Left lung (tissue), 4 donors: ENCODE measurements at regions not wholly inside any gene's neighbourhood (a gene's known extent, or its start where the extent isn't known, plus 50 kb on each side); places are given as distances from the start of the nearest gene placed in this dataset.

Experiments
- ATAC-seq: fragments of 200-7000 bp; cut with Tn5 transposase; one replicate; pipeline ENCODE4 v1.9.1; 2020; ENCODE audit warnings: moderate library complexity
- DNase-seq, 4 donors: peaks; one replicate each; pipeline ENCODE4 v3.0.0-alpha.2; 2013 to 2020
- H3K27ac ChIP-seq, 2 donors: fragments of 200-600 bp; sonication (generic) in 1 of 2; one replicate each; pipeline versions ENCODE4 v1.5.0 to v1.8.0; 2020 to 2021
- H3K27me3 ChIP-seq, 2 donors: fragments of 200-600 bp; sonication (generic) in 1 of 2; one replicate each; pipeline versions ENCODE4 v1.5.0 to v1.8.0; 2020 to 2021
- H3K36me3 ChIP-seq, 2 donors: fragments of 200-600 bp; sonication (generic) in 1 of 2; one replicate each; pipeline versions ENCODE4 v1.5.0 to v1.8.0; 2020 to 2021
- H3K4me1 ChIP-seq, 2 donors: fragments of 200-600 bp; one replicate each; pipeline ENCODE4 v1.8.0; 2021
- H3K4me3 ChIP-seq, 2 donors: fragments of 200-600 bp; sonication (generic) in 1 of 2; one replicate each; pipeline versions ENCODE4 v1.5.0 to v1.8.0; 2020 to 2021; ENCODE audit warnings: mild to moderate bottlenecking in 1 of 2
- H3K9me3 ChIP-seq, 2 donors: fragments of 200-600 bp; sonication (generic) in 1 of 2; one replicate each; pipeline versions ENCODE4 v1.5.0 to v1.8.0; 2020 to 2021
- CTCF ChIP-seq, 2 donors: fragments of 200-600 bp; sonication (generic) in 1 of 2; IDR thresholded peaks; one replicate each; pipeline versions ENCODE4 v1.5.0 to v1.8.0; 2021; ENCODE audit warnings: antibody characterized with exemption in 2 of 2
- intact Hi-C, 2 donors: fragments of 100-400 bp; cut with DNase I; formaldehyde crosslinking; loops; one replicate each; pipeline versions ENCODE4 v1.11.2 to v1.14.2; 2022
- donor health status: DM: no; HTN: yes; CAD: no.
- donor health status: DM: no; HTN: no; CAD: no.

- Histone ChIP-seq H3K4me1 (no peaks in the 10 kb centered on the region), H3K27ac (no peak overlapping the region), H3K4me3 (no peak overlapping the region), H3K9me3 (no peaks in the 10 kb centered on the region), H3K36me3 (no peaks in the 10 kb centered on the region), H3K27me3 (no peaks in the 10 kb centered on the region)
- no peak for TF ChIP-seq CTCF (IDR thresholded peaks at IDR 0.05)
- intact Hi-C loops: no loop called here
- no peak for DNase-seq
- ATAC-seq: no peak
These were observed 62.9 kb upstream of the OPN4 start for GRCh38 chr10:86591436-86591835.

- H3K4me3 ChIP-seq: no peak overlapping the region
- H3K27ac ChIP-seq: no peak overlapping the region
- H3K9me3 ChIP-seq: no peaks in the 10 kb centered on the region
- no peaks in the 10 kb centered on the region for H3K36me3 ChIP-seq
- intact Hi-C loops: no loop called here
- no peak for TF ChIP-seq CTCF (IDR thresholded peaks at IDR 0.05)
- ATAC-seq (peak; percentile 77), DNase-seq (no peak)
- H3K4me1 ChIP-seq: no peaks in the 10 kb centered on the region
- no peaks in the 10 kb centered on the region for H3K27me3 ChIP-seq
These were observed 61.9 kb upstream of the OPN4 start for GRCh38 chr10:86592413-86592812.

- H3K27me3 ChIP-seq: no peaks in the 10 kb centered on the region
- ATAC-seq: no peak
- intact Hi-C loops: no loop called here
These were observed 59.8 kb upstream of the OPN4 start for GRCh38 chr10:86594535-86594934.

GRCh38 chr10:86595496-86595895 is 58.9 kb upstream of the OPN4 start:
- no peaks in the 10 kb centered on the region for H3K36me3 ChIP-seq
- no peak overlapping the region for H3K4me3 ChIP-seq
- no peak overlapping the region for H3K27ac ChIP-seq
- intact Hi-C loops: no loop called here
- H3K27me3 ChIP-seq: no peaks in the 10 kb centered on the region
- no peak for ATAC-seq
- no peaks in the 10 kb centered on the region for H3K9me3 ChIP-seq
- no peaks in the 10 kb centered on the region for H3K4me1 ChIP-seq
- DNase-seq: no peak
- no peak for TF ChIP-seq CTCF (IDR thresholded peaks at IDR 0.05)

More at GRCh38 chr10:86594535-86594934, 59.8 kb upstream of the OPN4 start:
- no peaks in the 10 kb centered on the region for H3K36me3 ChIP-seq
- no peak for TF ChIP-seq CTCF (IDR thresholded peaks at IDR 0.05)
- H3K27ac ChIP-seq: no peak overlapping the region
- no peak overlapping the region for H3K4me3 ChIP-seq
- no peak for DNase-seq
- H3K9me3 ChIP-seq: no peaks in the 10 kb centered on the region
- H3K4me1 ChIP-seq: no peaks in the 10 kb centered on the region

- TF ChIP-seq CTCF (IDR thresholded peaks at IDR 0.05): no peak
- intact Hi-C loops: no loop called here
- H3K9me3 ChIP-seq: no peaks in the 10 kb centered on the region
- H3K27ac ChIP-seq: no peak overlapping the region
- no peak for DNase-seq
- no peaks in the 10 kb centered on the region for H3K4me1 ChIP-seq
- H3K4me3 ChIP-seq: no peak overlapping the region
- no peaks in the 10 kb centered on the region for H3K36me3 ChIP-seq
- no peak for ATAC-seq
- H3K27me3 ChIP-seq: no peaks in the 10 kb centered on the region
These were observed 58.1 kb upstream of the OPN4 start for GRCh38 chr10:86596266-86596665.
